ENCODE measurements at regions not wholly inside any gene's neighbourhood (a gene's known extent, or its start where the extent isn't known, plus 50 kb on each side); places are given as distances from the start of the nearest gene placed in this dataset.

- DNase-seq (ENCODE audit: low spot score): no peak
Measured at GRCh38 chr4:3818371-3818770, 52.2 kb downstream of the ADRA2C start.

- no peak for DNase-seq (ENCODE audit: low spot score)
Measured at GRCh38 chr4:3819210-3819919, 53.2 kb downstream of the ADRA2C start.

GRCh38 chr4:3820016-3820805, 54.0 kb downstream of the ADRA2C start:
- DNase-seq (ENCODE audit: low spot score): no peak

DNA sequence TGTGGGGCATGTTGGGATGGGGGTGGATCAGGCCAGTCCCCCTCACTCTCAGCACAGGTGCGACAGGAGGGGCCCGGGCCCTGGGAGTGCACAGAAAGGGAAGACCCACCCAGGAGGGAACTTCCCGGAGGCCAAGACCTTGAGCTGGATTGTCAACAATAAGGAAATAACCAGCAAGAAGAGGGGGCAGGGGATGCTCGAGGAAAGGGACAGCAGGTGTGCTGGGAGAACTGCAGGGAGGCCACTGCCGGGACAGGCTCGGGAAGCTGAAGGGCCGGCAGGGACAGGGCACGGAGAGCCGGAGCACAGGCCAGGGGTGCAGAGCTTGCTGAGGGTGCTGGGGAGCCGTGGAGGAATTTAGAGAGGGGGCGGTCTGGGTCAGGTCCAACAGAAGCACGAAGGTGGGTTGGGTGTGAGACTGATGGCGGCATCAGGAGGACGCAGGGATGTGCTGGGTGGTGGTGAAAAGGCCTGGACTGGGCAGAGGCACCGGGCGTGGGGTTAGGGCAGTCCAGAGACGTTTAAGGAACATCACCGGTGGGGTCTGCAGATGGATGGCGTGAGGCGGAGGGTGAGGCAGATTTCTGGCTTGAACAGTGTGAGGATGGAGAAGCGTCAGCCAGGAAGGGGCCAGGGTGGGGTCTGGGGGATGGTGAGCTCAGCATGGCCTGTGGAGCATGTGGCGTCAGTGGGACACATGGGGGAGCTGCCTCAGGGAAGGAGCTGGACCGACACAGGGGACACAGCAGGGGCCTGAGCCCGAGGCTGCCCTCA, 54.8 kb downstream of the ADRA2C start:
- no peak for DNase-seq (ENCODE audit: low spot score)

DNA sequence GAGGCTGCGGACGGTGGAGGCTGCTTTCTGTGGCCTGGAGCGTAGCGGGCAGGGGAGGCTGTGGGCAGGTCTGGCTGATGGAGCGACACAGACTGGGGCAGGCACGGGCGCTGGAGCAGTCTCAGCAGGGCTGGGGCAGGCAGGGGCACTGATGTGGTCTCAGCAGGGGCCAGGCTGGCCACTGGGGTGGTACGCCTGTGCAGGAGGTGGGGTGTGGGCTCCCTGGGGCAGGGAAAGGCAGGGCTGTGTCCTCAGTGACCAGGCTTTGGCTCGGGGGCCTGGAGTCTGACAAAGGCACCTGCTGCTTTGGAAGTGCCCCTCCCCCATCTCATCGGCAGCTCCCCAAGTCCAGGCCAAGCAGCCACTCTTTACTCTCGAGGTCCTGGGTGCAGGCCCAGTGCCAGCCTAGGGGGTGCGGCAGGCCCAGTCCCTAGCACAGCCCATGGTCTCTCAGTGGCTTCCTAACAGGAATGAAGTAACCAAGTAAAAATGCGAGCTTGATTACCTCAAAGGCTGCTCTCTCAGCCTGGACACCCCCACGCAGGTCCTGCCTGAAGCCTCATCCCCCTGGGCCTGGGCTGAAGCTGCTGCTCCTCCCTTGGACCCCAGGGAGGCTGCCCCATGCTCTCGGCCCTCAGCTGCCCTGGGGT, 55.5 kb downstream of the ADRA2C start:
- no peak for DNase-seq (ENCODE audit: low spot score)

DNA sequence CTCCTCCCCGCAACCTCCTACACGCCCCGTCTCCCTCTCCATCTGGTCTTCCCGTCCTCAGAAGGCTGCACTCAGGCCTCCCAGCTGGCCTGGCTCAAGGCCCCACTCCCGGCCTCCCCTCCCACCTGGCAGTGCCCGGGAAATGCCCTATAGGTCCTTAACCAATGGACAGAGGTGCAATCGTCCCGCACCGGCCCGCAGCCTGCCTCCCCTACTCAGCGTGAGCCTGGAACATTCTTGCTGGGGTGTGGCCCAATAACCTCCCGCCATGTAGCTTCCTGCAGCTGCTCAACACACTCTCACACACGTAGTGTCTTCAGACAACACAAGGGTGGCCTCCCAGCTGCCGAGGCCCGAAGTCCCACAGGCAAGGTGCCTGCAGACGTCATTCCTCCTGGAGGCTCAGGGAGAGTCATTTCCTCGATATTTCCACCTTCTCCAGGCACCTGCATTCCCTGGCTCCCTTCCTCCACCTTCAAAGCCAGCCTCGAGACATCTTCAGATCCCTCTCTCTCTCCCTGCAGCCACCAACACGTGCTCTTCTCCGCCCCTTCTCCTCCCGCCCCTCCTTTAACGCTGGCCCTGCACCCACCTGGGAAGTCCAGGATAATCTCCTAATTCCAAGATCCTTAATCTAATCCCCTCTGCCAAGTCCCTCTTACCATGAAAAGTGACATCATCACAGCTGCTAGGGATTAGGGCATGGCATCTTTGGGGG, 56.2 kb downstream of the ADRA2C start:
- no peak for DNase-seq (ENCODE audit: low spot score)

GRCh38 chr4:3823496-3824341, 57.5 kb downstream of the ADRA2C start:
- no peak for DNase-seq (ENCODE audit: low spot score)

GRCh38 chr4:3824521-3825270, 58.5 kb downstream of the ADRA2C start:
- no peak for DNase-seq (ENCODE audit: low spot score)

GRCh38 chr4:3825530-3825929, 59.3 kb downstream of the ADRA2C start:
- no peak for DNase-seq (ENCODE audit: low spot score)

GRCh38 chr4:3826247-3827172, 60.3 kb downstream of the ADRA2C start:
- peak; percentile 18 for DNase-seq (ENCODE audit: low spot score)

GRCh38 chr4:3827616-3828492, 61.7 kb downstream of the ADRA2C start:
- DNase-seq (ENCODE audit: low spot score): peak; percentile 10

GRCh38 chr4:3828546-3828945, 62.4 kb downstream of the ADRA2C start:
- DNase-seq (ENCODE audit: low spot score): no peak

GRCh38 chr4:3829211-3829955, 63.2 kb downstream of the ADRA2C start:
- no peak for DNase-seq (ENCODE audit: low spot score)

DNA sequence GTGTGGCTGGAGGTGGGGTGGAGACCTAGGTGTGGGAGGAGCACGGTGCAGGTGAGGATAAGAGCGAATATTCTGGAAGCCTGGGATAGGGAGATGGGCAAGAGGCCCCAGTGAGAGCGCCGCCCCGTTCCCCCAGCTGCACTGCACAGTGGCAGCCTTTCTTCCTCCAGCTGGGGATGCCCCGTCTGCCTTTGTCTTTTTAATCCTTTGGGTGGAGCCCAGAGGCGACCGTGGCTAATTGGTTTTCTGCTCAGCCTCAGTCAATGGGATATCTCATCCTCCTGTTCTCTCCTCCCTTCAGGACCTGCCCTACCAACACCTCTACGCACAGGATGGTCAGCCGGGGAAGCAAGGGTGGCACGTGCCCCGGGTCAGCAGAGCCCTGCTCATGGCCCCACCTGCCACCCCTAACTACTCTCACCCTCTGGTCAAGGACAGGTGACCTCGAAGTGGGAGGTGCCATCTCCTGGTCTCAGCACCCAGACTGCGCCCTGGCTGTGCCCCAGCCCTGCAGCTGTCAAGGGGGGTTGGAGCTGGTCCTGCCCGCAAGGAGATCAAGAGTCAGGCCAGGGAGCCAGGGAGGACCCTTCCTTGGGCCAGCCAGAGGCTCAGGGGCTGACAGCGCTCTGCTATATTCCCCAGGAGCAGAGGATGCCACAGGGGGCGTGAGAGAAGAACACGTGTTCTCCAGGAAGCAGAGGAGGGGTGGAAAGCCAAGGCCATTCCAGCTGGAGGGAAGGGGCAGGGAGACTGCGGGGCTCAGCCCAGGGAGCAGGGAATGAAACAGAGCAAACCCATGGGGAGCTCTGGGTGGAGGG, 64.0 kb downstream of the ADRA2C start:
- peak; percentile 35 for DNase-seq (ENCODE audit: low spot score)

DNA sequence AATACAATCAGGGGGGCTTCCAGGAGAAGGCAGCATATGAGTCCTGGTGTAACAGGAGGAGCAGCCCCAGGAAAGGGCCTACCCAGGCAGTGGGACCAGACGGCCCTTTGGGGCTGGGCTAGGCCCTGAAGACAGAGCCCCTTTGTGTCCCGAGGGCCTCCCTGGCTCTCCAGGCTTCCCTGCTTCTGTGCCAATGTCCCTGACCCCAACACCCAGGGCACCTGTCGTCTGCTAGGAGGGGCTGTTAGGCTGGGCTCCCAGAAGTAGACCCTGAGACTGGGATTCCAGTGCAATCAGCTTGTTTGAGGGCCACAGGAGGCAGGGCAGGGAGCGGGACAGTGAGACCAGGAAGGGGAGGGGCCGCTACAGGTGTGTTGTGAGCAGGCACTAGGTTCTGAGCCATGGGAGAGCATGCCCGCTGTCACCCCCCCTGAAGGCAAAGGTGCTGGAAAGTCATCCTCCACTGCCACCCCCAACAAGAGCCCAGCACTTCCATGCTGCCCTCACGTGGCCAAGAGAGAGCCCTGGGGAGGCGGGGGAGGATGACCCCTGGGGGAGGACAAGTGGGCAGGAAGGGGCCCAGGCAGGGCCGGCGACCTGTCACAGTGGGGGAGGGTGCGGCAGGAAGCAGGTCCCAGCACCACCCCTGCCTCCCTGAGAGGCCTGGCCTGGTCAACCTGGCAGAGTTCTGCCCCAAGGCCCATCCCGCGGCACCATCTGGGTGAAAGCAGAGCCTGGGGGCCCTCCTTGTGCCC, 64.8 kb downstream of the ADRA2C start:
- no peak for DNase-seq (ENCODE audit: low spot score)

All from COLO829 (cell line).